ENCODE measurements at regions not wholly inside any gene's neighbourhood (a gene's known extent, or its start where the extent isn't known, plus 50 kb on each side); places are given as distances from the start of the nearest gene placed in this dataset.

DNA sequence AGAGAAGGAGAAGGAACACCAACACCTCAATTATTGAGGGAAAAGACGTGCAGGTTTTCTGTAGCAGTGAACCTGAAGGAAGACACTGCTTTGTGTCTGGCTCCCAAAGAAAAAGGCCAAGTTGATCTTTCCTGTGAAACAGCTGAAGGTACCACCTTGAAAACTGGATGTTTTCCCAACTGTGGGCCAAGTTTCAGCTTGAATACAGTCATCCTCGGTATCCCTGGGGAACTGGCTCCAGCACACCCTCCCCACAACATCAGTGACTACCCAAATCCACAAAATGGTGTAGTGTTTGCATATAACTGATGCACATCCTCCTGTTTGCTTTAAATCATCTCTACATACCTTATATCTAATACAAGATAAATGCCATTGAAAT lies 297.0 kb upstream of the PITRM1 start:
- DNase-seq, result no peak

DNA sequence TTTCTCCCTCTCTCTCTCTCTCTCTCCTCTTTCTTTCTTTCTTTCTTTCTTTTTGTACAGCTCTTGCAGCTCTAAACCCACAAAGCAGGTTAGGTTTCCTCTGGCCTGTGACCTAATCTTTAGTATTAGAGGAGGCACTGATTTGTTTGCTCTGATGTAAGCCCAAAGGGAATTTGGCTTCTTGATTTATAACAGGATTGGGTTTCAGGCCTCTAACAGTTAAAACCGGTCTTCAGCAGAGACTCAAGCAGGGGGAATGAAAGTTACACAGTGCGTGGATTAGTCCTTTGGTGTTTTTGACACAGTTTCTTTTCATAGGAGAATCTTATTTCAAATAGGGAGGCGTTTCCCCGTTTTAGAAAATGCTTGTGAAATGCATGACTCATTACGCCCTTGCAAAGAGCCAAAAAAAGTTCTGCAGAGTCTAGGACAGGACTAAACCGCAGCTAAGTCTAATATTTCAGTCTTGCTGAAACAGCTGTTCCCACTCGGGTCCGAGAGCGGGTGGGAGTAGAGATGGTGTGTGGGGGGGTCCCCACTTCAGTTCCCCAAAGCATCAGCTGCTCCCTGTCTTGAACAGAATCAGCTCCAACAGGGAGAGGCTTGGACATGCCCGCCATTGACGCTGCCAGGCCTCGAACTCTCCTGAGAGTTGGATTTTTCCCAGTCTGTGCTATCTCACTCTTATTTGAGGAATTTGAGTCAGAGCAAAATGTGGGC lies 296.5 kb upstream of the PITRM1 start:
- peak in 5 of 51 donors; percentile 21 to 53 (median 29) for DNase-seq

DNA sequence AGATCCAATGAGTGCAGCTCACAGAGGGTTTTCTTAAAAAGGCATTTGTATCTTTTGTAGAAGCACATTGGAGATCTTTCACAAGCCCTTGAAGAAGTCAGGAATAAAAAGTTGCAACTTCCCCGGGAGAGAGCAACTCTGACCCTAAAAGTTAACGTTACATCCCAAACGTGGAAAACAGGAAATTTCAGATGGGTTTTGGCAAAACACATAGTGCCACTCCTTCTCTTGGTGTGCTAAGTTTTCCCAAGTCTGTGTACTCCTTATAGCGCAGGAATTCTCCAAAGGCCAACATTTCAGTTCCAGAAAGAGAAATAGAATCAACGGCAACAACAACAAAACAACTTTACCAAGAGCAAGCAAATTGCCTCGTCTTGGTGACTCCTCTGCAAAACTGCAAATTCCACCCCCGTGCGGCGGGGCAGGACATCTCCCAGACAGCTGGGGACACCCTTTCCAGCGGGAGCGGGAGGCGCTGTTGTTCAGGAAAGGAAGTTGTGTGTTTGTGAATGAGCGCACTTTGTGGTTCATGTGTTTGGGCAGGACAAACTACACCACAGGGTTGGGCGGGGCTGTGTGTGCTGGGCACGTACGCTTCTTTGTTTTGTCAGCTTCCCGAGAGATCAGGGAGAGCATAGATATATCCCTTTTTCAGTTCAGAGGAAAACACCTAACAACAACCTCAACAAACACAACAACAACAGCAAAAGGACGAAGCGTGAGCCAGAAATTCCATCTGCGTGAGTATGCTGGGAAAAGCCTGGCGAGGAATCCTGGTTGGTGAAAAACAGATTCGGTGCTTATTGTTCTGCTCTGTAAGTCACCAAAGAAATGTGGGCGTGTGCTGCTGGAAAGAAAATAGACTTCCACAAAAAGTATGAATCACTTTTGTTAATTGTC lies 294.7 kb upstream of the PITRM1 start:
- DNase-seq, result peak in 6 of 51 donors; percentile 7 to 30 (median 20)

DNA sequence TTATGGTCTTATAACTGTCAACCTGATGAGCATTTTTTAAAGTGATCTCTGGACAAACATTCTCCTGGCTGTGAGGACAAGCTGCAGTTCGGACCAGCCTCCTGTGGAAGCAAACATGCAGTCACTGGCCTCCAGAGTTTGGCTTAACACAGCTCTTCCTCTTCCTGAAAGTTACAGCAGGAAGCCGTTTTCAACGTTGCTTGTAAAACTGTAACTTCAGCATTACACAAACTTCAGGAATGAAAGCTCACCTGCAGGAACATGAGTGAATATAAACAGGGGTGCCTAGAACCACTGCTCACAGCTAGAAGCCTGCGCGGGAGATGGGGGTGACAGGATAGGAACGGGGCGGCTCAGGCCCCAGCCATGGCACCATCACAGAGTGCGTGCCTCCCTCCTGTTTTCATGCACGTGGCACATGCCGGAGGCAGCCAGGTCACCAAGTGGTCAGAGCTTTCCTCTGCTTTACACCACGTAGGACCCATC lies 292.9 kb upstream of the PITRM1 start:
- DNase-seq, result no peak

DNA sequence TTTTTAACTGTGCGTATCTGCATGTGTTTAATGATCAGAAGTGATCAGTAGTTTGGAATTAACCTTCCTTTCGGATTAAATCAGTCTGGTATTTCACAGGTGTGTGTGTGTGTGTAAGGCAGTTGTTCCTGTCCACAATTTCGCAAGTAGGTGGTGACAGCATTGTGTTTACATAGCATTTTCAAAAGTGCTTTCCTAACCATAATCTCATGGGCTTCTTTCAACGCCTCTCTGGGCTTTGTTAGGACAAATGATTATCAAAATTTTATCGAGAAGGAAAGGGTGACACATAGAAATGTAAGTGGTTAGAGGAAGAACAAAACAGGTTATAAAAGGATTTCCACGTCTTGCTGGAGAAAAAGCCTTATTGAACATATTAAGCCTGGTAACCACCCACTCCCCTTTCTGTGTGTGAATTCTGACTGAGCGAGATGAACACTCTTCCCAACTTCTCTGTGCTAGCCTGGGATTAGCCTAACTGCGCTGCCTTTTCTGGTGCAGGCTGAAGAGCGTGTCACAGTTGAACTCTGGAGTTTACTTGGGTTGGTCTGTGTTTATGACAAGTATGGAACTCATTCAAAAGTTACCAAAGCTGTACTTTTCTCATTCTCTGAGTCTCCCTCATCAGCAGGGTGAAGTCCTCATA lies 292.3 kb upstream of the PITRM1 start:
- no peak for DNase-seq

DNA sequence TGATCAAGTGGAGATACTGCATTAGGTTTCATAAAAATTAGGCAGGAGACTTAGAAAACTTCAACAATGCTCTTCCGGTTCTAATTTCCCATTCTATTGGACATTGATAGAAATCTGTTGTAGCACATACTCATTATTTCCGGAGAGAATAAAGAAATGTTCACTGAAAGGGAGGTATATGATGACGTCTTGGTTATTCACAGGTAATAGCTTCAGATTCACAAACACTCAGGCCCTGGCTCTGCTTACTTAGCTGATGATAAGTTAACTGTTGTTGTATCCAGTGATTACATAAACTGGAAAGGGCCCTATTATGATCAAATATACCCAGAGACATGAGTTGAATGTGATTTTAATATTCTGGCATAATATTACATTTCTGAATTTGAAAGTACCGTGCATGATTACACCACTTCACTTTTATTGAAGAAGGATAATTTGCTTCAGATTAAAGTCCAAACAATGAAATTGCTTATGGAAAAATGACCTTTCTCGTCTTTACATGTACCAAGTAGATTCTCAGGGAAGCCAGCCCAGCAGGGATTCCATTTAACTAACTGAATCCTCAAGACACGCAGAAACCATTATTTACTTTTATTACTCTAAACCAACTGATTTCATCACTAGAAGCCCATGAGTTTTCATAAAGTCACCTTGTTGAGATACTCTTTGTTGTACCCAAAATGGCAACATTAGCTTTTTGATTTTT lies 288.0 kb upstream of the PITRM1 start:
- DNase-seq, result no peak

DNA sequence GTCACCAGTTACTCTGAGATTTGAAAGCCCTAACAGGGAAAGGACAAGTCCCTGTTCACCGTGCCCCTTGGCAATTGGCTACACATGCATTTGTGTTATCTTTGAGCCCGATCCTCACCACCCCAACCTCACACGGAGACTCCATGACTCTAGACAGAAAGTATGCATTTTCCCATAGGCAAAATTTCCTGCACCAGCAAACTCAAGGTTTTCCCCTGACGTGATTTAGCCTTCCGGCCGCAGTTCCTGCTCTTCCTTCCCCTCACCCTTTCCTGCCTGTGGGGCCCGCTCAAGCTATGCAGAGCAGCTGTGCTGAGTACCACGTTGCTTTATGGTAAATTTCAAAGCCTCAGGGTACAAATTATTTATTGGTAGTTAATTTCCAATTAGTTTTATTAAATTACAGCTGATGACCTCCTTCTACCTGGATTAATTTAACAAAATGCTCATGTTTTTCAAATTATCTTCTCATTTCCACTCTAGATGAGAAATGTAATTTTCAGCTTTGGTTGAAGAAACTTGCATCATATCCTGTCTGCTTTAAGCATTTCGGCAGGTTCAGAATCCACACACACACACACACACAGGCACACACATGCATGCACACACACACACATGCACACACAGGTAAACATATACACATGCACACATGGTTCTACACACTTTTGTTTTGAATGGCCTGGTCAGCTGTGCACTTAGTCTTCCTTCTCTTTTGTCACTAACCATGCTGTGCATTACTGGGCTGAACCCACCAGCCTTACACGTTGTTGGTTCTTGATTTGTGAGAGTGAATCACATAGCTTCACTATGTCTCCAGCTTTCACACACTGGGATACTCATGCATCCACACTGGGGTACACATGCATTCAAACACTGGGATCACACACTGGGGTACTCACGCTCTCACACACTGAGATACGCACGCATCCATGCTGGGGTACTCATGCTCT lies 283.1 kb upstream of the PITRM1 start:
- DNase-seq, result no peak

DNA sequence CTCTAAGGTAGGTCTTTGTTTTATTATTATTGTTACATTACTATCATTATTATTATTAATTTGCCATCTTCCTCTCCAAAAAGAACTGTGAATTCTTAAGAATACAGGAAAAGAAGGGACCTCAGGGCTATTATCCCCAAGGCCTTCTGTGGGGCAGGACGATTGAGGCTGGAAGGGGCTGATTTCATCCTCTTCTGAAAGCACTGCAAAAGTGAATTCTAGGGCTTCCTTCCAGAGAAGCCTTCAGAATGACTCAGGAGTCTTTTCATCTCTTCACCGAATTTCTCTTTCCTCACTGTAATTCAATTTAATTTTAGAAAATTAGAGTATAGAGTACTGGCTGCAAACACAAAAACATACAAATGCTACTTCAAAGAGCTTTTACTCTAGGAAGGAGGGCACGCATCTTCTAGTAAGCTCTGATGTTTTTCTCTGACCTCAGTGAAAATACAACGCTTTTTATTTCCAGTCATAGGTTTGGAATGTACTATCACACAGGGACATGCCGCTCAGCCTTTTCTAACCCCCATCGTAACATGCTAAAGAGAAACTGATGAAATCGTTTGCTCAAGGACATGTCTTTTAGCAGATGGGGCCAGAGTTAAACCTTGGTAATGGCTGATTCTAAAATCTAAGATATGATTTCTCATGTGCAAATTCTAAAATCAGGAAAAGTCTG lies 280.2 kb upstream of the PITRM1 start:
- no peak for DNase-seq

DNA sequence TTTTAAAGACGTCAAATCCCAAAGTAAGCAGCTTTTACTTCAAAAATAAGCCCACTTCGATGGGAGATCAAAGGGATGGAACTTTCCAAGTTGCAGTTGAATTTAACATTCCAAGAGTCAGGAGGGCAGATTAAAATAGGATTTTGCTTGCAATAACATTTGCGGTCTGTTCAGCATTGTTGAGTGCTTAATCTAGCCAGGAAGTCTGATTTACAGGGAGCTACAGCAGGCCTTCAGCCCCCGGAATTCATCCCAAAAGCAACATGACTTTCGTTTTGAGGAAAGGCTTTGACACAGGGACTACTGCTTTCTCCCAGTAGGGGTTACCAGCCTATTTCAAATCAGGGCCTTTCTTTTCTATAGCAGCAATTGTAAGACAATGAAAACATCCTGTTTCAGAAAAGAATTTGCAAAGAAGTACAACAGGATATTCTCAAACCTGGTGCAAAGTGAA lies 279.6 kb upstream of the PITRM1 start:
- peak in 1 of 51 donors; percentile 2 for DNase-seq

DNA sequence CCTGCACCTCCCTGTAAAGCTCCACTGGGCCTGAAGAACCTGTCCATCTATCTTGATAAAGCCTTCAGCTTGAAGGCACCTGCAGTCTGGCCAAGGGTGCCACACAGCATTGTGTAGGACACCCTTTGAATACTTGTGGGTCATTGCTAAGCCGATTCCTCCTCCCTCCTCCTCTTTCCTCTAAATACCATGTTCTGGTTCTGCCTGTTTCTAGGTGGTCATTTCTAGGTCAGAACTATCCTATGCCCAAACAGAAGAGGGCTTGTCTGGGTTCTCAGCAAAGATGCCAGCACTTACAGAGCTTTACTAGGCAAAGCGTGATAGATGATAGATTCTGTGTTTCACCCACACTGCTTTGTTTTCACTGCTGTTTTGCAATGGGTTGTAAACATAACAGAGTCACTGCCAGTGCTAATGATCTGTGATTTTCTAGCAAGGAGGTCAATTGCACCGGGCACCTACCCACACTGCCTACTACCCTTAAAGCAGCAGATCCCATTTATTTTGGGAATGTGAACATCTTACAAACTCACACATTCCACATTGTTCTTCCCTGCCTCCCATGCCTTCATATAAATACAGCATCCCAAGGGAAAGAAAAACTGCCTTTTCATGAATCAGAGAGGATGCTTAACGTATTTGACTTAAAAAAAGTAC lies 279.1 kb upstream of the PITRM1 start:
- no peak for DNase-seq

DNA sequence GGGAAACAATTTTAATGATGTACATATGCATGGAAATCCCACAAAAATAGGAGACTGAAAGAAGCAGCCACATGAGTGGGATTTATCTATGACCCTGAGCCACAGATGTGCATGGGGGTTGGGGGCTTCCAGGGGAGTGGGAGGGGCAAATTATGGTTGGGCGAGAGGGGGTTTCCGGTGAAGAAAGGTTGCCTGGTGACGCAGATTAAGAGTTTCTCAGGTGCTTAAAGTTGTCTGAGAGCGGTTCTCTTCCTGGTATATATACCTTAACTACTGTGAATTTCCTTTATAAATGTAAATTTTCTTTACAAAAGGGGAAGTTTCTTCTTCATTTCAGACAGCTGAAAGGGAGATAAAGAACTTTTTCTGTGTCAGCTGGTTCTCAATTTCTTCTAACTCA lies 273.6 kb upstream of the PITRM1 start:
- DNase-seq, result no peak

DNA sequence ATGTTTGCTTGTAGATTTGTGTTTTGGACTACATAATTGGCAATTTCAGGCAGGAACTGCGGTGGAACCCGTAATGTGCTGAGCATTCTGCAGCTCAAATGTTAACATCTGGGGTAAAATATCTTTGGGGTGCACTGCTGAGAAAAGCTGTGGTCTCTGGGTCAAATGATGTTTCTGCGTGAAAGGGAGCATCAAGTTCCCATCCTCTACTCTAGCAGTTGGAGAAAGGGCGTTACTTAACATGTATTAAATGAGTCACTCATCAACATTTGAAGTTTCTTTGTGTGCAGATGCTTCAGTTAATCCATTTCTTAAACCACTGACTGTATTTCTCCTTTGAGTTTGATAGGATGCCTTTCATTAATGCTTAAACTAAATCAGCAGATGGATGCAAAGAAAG lies 273.1 kb upstream of the PITRM1 start:
- no peak for DNase-seq

DNA sequence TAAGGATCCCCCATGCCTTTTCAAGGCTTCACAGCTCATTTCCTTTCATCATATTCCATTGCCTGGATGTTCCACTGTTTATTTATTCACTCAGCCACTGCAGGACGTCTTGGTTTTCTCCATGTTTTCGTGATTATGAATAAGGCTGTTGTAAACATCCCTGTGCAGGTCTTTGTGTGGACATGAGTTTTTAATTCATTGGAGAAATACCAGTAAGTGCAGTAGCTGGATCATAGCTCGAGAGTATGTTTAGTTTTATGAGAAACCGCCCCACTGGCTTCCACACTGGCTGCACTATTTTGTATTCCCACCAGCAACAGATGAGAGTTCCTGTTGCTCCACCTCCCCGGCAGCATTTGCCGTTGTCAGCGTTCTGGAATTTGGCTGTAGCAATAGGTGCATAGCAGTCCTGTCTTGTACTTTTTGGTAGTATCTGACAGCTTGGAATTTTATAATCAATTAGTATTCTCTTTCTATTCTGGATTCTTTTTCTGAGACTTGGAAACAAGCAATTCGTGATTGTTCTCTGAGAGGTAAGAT lies 269.9 kb upstream of the PITRM1 start:
- DNase-seq, result no peak

DNA sequence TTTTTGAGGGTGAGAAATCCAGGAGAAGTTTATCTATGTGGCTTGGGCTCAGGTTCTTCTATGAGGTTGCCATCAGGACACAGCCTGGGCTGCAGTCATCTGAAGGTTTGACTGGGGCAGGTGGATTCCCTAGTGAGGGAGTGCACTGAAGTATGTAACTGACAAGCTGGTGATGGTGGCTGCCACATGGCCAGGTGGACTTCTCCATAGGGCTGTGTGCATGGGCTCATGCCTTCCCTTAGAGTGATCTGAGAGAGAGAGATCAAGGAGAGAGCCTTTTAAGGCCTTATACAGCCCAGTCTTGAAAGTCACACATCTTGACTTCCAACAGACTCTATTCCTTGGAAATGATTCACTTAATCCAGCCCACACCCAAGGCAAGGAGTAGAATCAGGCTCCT lies 266.6 kb upstream of the PITRM1 start:
- no peak for DNase-seq

DNA sequence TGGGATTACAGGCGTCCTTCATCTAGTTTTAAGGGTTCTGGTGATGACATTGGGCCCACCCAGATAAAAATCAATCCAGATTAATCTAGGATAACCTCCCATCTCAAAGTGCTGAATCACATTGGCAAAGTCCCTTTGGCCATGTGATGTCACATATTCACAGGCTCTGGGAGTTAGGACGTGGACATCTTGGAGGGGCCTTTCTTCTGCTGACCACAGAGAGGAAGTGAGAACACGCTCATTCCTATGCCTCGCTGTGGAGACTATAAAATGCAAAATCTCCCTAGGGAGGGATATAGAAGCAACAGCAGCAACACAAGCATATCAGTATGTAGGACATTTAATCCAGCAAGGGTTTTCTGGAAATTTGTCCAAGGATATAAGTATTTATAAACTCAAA lies 266.0 kb upstream of the PITRM1 start:
- DNase-seq, result no peak

DNA sequence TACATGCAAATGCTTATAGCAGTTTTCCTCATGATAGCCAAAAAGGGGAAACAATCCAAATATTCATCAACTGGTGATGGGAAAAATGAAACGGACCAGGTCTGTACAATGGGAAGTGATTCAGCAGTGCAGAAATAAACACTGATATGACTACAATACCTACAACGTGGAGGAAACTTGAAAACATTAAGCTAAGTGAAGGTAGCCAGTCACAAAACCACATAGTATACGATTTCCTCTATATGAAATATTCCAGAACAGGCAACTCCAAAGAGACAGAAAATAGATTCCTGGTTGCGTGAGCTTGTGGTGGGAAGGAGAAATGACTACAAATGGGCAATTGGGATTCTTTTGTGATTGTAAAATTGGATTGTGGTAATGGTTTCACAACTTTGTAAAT lies 263.1 kb upstream of the PITRM1 start:
- DNase-seq, result no peak

DNA sequence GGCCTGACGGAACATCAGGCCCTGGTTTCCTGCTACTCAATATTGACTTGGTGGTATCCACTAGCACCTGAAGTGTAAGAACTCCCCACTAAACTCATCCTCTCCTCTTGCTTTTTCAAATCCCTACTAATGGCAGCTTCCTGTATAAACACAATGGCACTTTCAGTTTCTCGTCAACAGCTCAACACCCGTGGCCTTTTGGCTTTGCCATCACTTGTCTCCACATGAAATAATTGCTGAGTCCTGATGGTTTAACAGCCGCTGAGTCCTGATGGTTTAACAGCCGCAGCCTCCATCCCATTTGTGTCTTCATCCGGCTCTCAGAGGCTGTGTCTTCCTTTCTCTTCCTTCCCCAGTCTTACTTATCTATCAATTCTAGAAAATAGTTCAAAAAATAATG lies 261.4 kb upstream of the PITRM1 start:
- no peak for DNase-seq

DNA sequence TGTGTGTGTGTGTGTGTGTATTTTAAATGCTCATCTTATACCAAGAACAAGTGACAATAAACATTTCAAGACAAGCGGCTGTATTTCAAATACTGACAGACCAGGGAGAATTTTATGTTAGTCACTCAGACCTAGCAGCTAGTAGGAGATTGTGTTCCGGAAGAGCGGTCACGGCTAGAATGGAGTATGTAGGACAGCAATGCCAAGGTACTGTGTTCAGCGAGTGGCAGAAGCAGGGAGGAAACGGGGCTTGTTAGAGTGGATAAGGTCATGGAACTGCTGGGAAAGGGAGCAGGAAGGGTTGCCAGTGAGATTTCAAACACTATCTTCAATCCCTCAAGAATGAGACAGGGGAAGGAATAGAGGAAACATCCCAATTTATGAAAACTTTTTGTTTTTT lies 260.5 kb upstream of the PITRM1 start:
- DNase-seq, result no peak

All from hypothalamus (tissue), 51 donors.